BLaER1 (cell line): ENCODE measurements at regions not wholly inside any gene's neighbourhood (a gene's known extent, or its start where the extent isn't known, plus 50 kb on each side); places are given as distances from the start of the nearest gene placed in this dataset.
"Not testable (repeated sequence)": the region's sequence is repeated elsewhere in the genome, so short reads cannot be mapped to it uniquely, and the experiment has no call there.

Source experiments
- H3K27ac ChIP-seq: shearing (Covaris generic); formaldehyde crosslinking; 2 replicates; pipeline ENCODE4 v1.8.1; 2022
- H3K27me3 ChIP-seq: shearing (Covaris generic); formaldehyde crosslinking; 2 replicates; pipeline ENCODE4 v1.8.1; 2022
- H3K36me3 ChIP-seq: shearing (Covaris generic); formaldehyde crosslinking; 2 replicates; pipeline ENCODE4 v1.8.1; 2022
- H3K4me1 ChIP-seq: shearing (Covaris generic); formaldehyde crosslinking; 2 replicates; pipeline ENCODE4 v1.8.1; 2022
- H3K4me2 ChIP-seq: shearing (Covaris generic); formaldehyde crosslinking; 2 replicates; pipeline ENCODE4 v1.8.1; 2022
- H3K4me3 ChIP-seq: shearing (Covaris generic); formaldehyde crosslinking; 2 replicates; pipeline ENCODE4 v1.8.1; 2022
- H3K9ac ChIP-seq: shearing (Covaris generic); formaldehyde crosslinking; 2 replicates; pipeline ENCODE4 v1.8.1; 2022
- H3K9me3 ChIP-seq: shearing (Covaris generic); formaldehyde crosslinking; 2 replicates; pipeline ENCODE4 v1.8.1; 2022
- H4K20me1 ChIP-seq: shearing (Covaris generic); formaldehyde crosslinking; 2 replicates; pipeline ENCODE4 v1.8.1; 2022
- Cebpa-rat ChIP-seq: shearing (Covaris generic); IDR thresholded peaks from 2 replicates; pipeline ENCODE4 v1.8.1; 2022

GRCh38 chr11:37264060-37264459 is 666.0 kb upstream of the RAG2 start:
- Histone ChIP-seq H3K9ac (no peak overlapping the region), H3K4me3 (no peak overlapping the region), H3K27me3 (no peaks in the 10 kb centered on the region), H3K36me3 (no peaks in the 10 kb centered on the region), H3K4me2 (no peak overlapping the region), H4K20me1 (no peaks in the 10 kb centered on the region), H3K9me3 (no peaks in the 10 kb centered on the region), H3K4me1 (no peaks in the 10 kb centered on the region), H3K27ac (no peak overlapping the region)
- no peak for TF ChIP-seq Cebpa-rat

- H3K9me3 ChIP-seq, H3K4me3 ChIP-seq, H3K4me1 ChIP-seq: not testable (repeated sequence)
Measured at GRCh38 chr11:37263467-37263866, 665.4 kb upstream of the RAG2 start.

GRCh38 chr11:37259734-37260133 is 661.7 kb upstream of the RAG2 start:
- H4K20me1 ChIP-seq = no peaks in the 10 kb centered on the region
- no peaks in the 10 kb centered on the region for H3K9me3 ChIP-seq
- no peak overlapping the region for H3K27ac ChIP-seq
- H3K4me3 ChIP-seq = no peak overlapping the region
- H3K4me1 ChIP-seq = no peaks in the 10 kb centered on the region
- no peak overlapping the region for H3K4me2 ChIP-seq
- no peak overlapping the region for H3K9ac ChIP-seq
- H3K27me3 ChIP-seq = no peaks in the 10 kb centered on the region
- H3K36me3 ChIP-seq = no peaks in the 10 kb centered on the region
- no peak for TF ChIP-seq Cebpa-rat

More at GRCh38 chr11:37263467-37263866, 665.4 kb upstream of the RAG2 start:
- not testable (repeated sequence) for H3K27ac ChIP-seq, H3K36me3 ChIP-seq, H3K4me2 ChIP-seq, H4K20me1 ChIP-seq, H3K9ac ChIP-seq, H3K27me3 ChIP-seq

- no peaks in the 10 kb centered on the region for H3K27me3 ChIP-seq
- no peak overlapping the region for H3K9ac ChIP-seq
- H3K27ac ChIP-seq = no peak overlapping the region
- no peak overlapping the region for H3K4me2 ChIP-seq
- no peaks in the 10 kb centered on the region for H3K9me3 ChIP-seq
- H3K4me3 ChIP-seq = no peak overlapping the region
- no peaks in the 10 kb centered on the region for H4K20me1 ChIP-seq
- no peaks in the 10 kb centered on the region for H3K36me3 ChIP-seq
- no peaks in the 10 kb centered on the region for H3K4me1 ChIP-seq
- TF ChIP-seq Cebpa-rat = no peak
Measured at GRCh38 chr11:37248145-37248544, 650.1 kb upstream of the RAG2 start.

GRCh38 chr11:37246092-37246491 is 648.1 kb upstream of the RAG2 start:
- not testable (repeated sequence) for H3K4me1 ChIP-seq, H3K9me3 ChIP-seq

GRCh38 chr11:37230865-37231264 is 632.8 kb upstream of the RAG2 start:
- no peak for TF ChIP-seq Cebpa-rat
- Histone ChIP-seq H3K4me3 (no peak overlapping the region), H3K4me2 (no peak overlapping the region)

More at GRCh38 chr11:37246092-37246491, 648.1 kb upstream of the RAG2 start:
- H3K4me2 ChIP-seq, H3K27me3 ChIP-seq, H3K27ac ChIP-seq, H3K9ac ChIP-seq, H3K36me3 ChIP-seq, H4K20me1 ChIP-seq, H3K4me3 ChIP-seq: not testable (repeated sequence)

GRCh38 chr11:37223962-37224361 is 625.9 kb upstream of the RAG2 start:
- no peak for TF ChIP-seq Cebpa-rat
- Histone ChIP-seq H4K20me1 (no peaks in the 10 kb centered on the region), H3K9ac (no peak overlapping the region), H3K4me1 (no peaks in the 10 kb centered on the region), H3K4me3 (no peak overlapping the region), H3K27ac (no peak overlapping the region), H3K4me2 (no peak overlapping the region), H3K36me3 (no peaks in the 10 kb centered on the region), H3K27me3 (no peaks in the 10 kb centered on the region), H3K9me3 (peaks cover 19% of the 10 kb centered on the region)

More at GRCh38 chr11:37230865-37231264, 632.8 kb upstream of the RAG2 start:
- Histone ChIP-seq H3K27me3 (no peaks in the 10 kb centered on the region), H4K20me1 (no peaks in the 10 kb centered on the region), H3K9ac (no peak overlapping the region), H3K27ac (no peak overlapping the region), H3K36me3 (no peaks in the 10 kb centered on the region), H3K9me3 (no peaks in the 10 kb centered on the region), H3K4me1 (no peaks in the 10 kb centered on the region)

- Histone ChIP-seq H3K9me3 (no peaks in the 10 kb centered on the region), H4K20me1 (no peaks in the 10 kb centered on the region), H3K4me3 (no peak overlapping the region), H3K9ac (no peak overlapping the region), H3K4me2 (no peak overlapping the region), H3K27ac (no peak overlapping the region), H3K36me3 (no peaks in the 10 kb centered on the region), H3K4me1 (no peaks in the 10 kb centered on the region), H3K27me3 (no peaks in the 10 kb centered on the region)
- no peak for TF ChIP-seq Cebpa-rat
Measured at GRCh38 chr11:37203006-37203405, 605.0 kb upstream of the RAG2 start.

GRCh38 chr11:37199082-37199481 is 601.0 kb upstream of the RAG2 start:
- no peaks in the 10 kb centered on the region for H3K9me3 ChIP-seq
- no peaks in the 10 kb centered on the region for H3K36me3 ChIP-seq
- no peak overlapping the region for H3K9ac ChIP-seq
- H3K4me3 ChIP-seq = no peak overlapping the region
- H3K4me2 ChIP-seq = no peak overlapping the region
- H3K4me1 ChIP-seq = no peaks in the 10 kb centered on the region
- TF ChIP-seq Cebpa-rat = no peak
- H3K27ac ChIP-seq = no peak overlapping the region
- H4K20me1 ChIP-seq = no peaks in the 10 kb centered on the region
- H3K27me3 ChIP-seq = no peaks in the 10 kb centered on the region

GRCh38 chr11:37184326-37184725 is 586.3 kb upstream of the RAG2 start:
- H3K27me3 ChIP-seq = no peaks in the 10 kb centered on the region
- H3K4me2 ChIP-seq = no peak overlapping the region
- no peak overlapping the region for H3K4me3 ChIP-seq
- no peaks in the 10 kb centered on the region for H3K4me1 ChIP-seq
- H4K20me1 ChIP-seq = no peaks in the 10 kb centered on the region
- no peaks in the 10 kb centered on the region for H3K36me3 ChIP-seq
- no peak for TF ChIP-seq Cebpa-rat
- H3K27ac ChIP-seq = no peak overlapping the region
- peaks cover 12% of the 10 kb centered on the region for H3K9me3 ChIP-seq
- H3K9ac ChIP-seq = no peak overlapping the region

GRCh38 chr11:37182031-37182430 is 584.0 kb upstream of the RAG2 start:
- Histone ChIP-seq H3K9me3 (peaks cover 12% of the 10 kb centered on the region), H3K4me2 (no peak overlapping the region), H3K4me3 (no peak overlapping the region), H3K36me3 (no peaks in the 10 kb centered on the region), H3K4me1 (no peaks in the 10 kb centered on the region), H3K27ac (no peak overlapping the region), H3K27me3 (no peaks in the 10 kb centered on the region), H3K9ac (no peak overlapping the region), H4K20me1 (no peaks in the 10 kb centered on the region)
- no peak for TF ChIP-seq Cebpa-rat
